ENCODE measurements at regions not wholly inside any gene's neighbourhood (a gene's known extent, or its start where the extent isn't known, plus 50 kb on each side); places are given as distances from the start of the nearest gene placed in this dataset.

- no peak overlapping the region for H3K4me3 ChIP-seq (replicated peaks; ENCODE audit: low read depth, low read length)
- DNase-seq (ENCODE audit: low read depth), result no peak
- no peak for TF ChIP-seq CTCF (IDR thresholded peaks at IDR 0.05; ENCODE audit: low read length, missing control alignments)
Observed at GRCh38 chr15:25208735-25209134, 230.1 kb downstream of the UBE3A start.

GRCh38 chr15:25220834-25221233 is 218.0 kb downstream of the UBE3A start:
- TF ChIP-seq CTCF (IDR thresholded peaks at IDR 0.05; ENCODE audit: low read length, missing control alignments), result no peak
- no peak overlapping the region for H3K4me3 ChIP-seq (replicated peaks; ENCODE audit: low read depth, low read length)
- no peak for DNase-seq (ENCODE audit: low read depth)

GRCh38 chr15:25224396-25224795 is 214.4 kb downstream of the UBE3A start:
- TF ChIP-seq CTCF (IDR thresholded peaks at IDR 0.05; ENCODE audit: low read length, missing control alignments), result no peak
- H3K4me3 ChIP-seq (replicated peaks; ENCODE audit: low read depth, low read length), result no peak overlapping the region
- no peak for DNase-seq (ENCODE audit: low read depth)

GRCh38 chr15:25226360-25226759 is 212.5 kb downstream of the UBE3A start:
- no peak for TF ChIP-seq CTCF (IDR thresholded peaks at IDR 0.05; ENCODE audit: low read length, missing control alignments)
- H3K4me3 ChIP-seq (replicated peaks; ENCODE audit: low read depth, low read length), result no peak overlapping the region
- no peak for DNase-seq (ENCODE audit: low read depth)

GRCh38 chr15:25228261-25228660 is 210.6 kb downstream of the UBE3A start:
- no peak for DNase-seq (ENCODE audit: low read depth)
- no peak overlapping the region for H3K4me3 ChIP-seq (replicated peaks; ENCODE audit: low read depth, low read length)
- TF ChIP-seq CTCF (IDR thresholded peaks at IDR 0.05; ENCODE audit: low read length, missing control alignments), result no peak

GRCh38 chr15:25230442-25230841 is 208.4 kb downstream of the UBE3A start:
- H3K4me3 ChIP-seq (replicated peaks; ENCODE audit: low read depth, low read length), result no peak overlapping the region
- DNase-seq (ENCODE audit: low read depth), result no peak
- TF ChIP-seq CTCF (IDR thresholded peaks at IDR 0.05; ENCODE audit: low read length, missing control alignments), result no peak

- no peak for DNase-seq (ENCODE audit: low read depth)
- H3K4me3 ChIP-seq (replicated peaks; ENCODE audit: low read depth, low read length), result no peak overlapping the region
- no peak for TF ChIP-seq CTCF (IDR thresholded peaks at IDR 0.05; ENCODE audit: low read length, missing control alignments)
Observed at GRCh38 chr15:25233766-25234350, 205.0 kb downstream of the UBE3A start.
